ENCODE measurements at regions not wholly inside any gene's neighbourhood (a gene's known extent, or its start where the extent isn't known, plus 50 kb on each side); places are given as distances from the start of the nearest gene placed in this dataset.

DNA sequence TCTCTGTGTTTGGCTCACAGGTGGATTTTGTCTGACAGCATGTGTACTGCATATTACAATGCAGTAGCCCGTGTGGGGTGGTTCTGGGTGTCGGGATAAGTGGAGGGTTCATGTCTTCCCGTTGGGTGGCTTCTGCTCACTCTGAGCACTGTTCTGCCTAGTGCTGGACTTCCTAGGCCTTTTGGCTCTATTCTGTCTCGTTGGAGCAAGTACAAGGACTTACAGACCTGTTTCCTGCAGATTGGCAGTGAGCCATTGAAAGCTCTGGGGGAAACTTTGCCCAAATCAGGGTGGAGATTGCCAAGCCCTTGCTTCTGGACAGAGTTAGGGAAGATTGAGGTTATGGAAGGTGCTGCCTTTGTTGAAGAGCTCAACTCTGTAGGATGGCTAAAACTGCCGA lies 91.1 kb upstream of the SLC4A4 start:
- ATAC-seq: no peak
- TF ChIP-seq ZFP3 (CRISPR knock-in tag; IDR thresholded peaks at IDR 0.05): no peak
- TF ChIP-seq, protein P1, sequence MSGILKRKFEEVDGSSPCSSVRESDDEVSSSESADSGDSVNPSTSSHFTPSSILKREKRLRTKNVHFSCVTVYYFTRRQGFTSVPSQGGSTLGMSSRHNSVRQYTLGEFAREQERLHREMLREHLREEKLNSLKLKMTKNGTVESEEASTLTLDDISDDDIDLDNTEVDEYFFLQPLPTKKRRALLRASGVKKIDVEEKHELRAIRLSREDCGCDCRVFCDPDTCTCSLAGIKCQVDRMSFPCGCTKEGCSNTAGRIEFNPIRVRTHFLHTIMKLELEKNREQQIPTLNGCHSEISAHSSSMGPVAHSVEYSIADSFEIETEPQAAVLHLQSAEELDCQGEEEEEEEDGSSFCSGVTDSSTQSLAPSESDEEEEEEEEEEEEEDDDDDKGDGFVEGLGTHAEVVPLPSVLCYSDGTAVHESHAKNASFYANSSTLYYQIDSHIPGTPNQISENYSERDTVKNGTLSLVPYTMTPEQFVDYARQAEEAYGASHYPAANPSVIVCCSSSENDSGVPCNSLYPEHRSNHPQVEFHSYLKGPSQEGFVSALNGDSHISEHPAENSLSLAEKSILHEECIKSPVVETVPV (CRISPR knock-in tag; IDR thresholded peaks at IDR 0.05): no peak

DNA sequence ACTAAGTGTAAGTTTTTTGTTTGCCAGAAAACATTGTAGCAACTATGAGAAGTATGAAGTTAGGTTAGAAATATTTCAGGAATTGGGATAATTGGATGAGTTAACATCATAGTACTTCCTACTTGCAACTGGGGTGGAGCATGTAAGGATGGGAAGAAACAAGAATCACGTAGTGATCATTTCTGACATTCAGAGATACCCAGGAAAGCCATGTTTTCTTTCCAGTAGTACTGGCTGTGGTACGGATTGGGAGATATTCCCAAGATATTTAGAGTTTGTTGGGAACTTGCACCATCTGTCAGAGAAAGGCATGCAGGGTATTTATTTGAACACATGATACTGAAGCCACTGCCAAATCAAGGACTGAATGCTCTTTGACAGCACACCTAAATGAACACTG lies 87.6 kb upstream of the SLC4A4 start:
- TF ChIP-seq, protein P2, sequence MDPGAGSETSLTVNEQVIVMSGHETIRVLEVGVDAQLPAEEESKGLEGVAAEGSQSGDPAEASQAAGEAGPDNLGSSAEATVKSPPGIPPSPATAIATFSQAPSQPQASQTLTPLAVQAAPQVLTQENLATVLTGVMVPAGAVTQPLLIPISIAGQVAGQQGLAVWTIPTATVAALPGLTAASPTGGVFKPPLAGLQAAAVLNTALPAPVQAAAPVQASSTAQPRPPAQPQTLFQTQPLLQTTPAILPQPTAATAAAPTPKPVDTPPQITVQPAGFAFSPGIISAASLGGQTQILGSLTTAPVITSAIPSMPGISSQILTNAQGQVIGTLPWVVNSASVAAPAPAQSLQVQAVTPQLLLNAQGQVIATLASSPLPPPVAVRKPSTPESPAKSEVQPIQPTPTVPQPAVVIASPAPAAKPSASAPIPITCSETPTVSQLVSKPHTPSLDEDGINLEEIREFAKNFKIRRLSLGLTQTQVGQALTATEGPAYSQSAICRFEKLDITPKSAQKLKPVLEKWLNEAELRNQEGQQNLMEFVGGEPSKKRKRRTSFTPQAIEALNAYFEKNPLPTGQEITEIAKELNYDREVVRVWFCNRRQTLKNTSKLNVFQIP (CRISPR knock-in tag; IDR thresholded peaks at IDR 0.05; ENCODE audit: borderline replicate concordance, low read depth): no peak
- TF ChIP-seq OSR1 (CRISPR knock-in tag; IDR thresholded peaks at IDR 0.05) (no peak), TCF4 (CRISPR knock-in tag; IDR thresholded peaks at IDR 0.05; ENCODE audit: borderline replicate concordance) (no peak), ZNF565 (CRISPR knock-in tag; conservative IDR thresholded peaks at IDR 0.05; ENCODE audit: low read depth) (no peak), RARB (CRISPR knock-in tag; IDR thresholded peaks at IDR 0.05) (no peak), ZFP30 (CRISPR knock-in tag; IDR thresholded peaks at IDR 0.05) (no peak), CSDC2 (CRISPR knock-in tag; IDR thresholded peaks at IDR 0.05) (no peak), ZNF8 (CRISPR knock-in tag; IDR thresholded peaks at IDR 0.05) (no peak), BACH2 (CRISPR knock-in tag; IDR thresholded peaks at IDR 0.05; ENCODE audit: borderline replicate concordance) (no peak), GLIS3 (CRISPR knock-in tag; IDR thresholded peaks at IDR 0.05) (no peak), ZNF70 (CRISPR knock-in tag; IDR thresholded peaks at IDR 0.05) (no peak), TOX (CRISPR knock-in tag; IDR thresholded peaks at IDR 0.05; ENCODE audit: borderline replicate concordance) (no peak), PPARA (CRISPR knock-in tag; IDR thresholded peaks at IDR 0.05; ENCODE audit: borderline replicate concordance) (no peak)
- TF ChIP-seq, protein P3, sequence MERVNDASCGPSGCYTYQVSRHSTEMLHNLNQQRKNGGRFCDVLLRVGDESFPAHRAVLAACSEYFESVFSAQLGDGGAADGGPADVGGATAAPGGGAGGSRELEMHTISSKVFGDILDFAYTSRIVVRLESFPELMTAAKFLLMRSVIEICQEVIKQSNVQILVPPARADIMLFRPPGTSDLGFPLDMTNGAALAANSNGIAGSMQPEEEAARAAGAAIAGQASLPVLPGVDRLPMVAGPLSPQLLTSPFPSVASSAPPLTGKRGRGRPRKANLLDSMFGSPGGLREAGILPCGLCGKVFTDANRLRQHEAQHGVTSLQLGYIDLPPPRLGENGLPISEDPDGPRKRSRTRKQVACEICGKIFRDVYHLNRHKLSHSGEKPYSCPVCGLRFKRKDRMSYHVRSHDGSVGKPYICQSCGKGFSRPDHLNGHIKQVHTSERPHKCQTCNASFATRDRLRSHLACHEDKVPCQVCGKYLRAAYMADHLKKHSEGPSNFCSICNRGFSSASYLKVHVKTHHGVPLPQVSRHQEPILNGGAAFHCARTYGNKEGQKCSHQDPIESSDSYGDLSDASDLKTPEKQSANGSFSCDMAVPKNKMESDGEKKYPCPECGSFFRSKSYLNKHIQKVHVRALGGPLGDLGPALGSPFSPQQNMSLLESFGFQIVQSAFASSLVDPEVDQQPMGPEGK (CRISPR knock-in tag; IDR thresholded peaks at IDR 0.05; ENCODE audit: borderline replicate concordance): no peak
- TF ChIP-seq, protein P4, sequence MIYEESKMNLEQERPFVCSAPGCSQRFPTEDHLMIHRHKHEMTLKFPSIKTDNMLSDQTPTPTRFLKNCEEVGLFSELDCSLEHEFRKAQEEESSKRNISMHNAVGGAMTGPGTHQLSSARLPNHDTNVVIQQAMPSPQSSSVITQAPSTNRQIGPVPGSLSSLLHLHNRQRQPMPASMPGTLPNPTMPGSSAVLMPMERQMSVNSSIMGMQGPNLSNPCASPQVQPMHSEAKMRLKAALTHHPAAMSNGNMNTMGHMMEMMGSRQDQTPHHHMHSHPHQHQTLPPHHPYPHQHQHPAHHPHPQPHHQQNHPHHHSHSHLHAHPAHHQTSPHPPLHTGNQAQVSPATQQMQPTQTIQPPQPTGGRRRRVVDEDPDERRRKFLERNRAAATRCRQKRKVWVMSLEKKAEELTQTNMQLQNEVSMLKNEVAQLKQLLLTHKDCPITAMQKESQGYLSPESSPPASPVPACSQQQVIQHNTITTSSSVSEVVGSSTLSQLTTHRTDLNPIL (CRISPR knock-in tag; IDR thresholded peaks at IDR 0.05; ENCODE audit: low read depth): no peak
- ATAC-seq: no peak

DNA sequence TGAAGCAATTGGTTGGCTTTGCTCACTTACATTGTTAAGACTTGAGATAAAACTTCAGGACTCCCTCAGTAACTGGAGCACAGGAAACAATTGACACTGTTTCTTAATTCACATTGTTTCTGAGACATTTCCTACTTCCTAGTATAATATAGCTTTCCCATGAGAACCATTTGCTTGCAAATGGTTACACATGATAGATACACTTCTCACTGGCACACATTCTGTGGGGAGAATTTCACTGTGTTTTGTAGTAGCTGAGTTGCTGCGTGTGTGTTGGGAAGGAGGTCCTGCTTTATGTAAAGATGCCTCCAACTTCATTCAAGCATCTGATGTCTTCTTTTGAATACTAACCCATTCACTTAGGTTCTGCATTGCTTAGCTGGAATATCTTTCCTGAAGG lies 85.3 kb upstream of the SLC4A4 start:
- ATAC-seq: no peak
- TF ChIP-seq, protein P1 (CRISPR knock-in tag; IDR thresholded peaks at IDR 0.05): no peak
- TF ChIP-seq OSR1 (CRISPR knock-in tag; IDR thresholded peaks at IDR 0.05) (no peak), TCF4 (CRISPR knock-in tag; IDR thresholded peaks at IDR 0.05; ENCODE audit: borderline replicate concordance) (no peak), ZNF8 (CRISPR knock-in tag; IDR thresholded peaks at IDR 0.05) (no peak), ESRRG (CRISPR knock-in tag; IDR thresholded peaks at IDR 0.05) (no peak)

DNA sequence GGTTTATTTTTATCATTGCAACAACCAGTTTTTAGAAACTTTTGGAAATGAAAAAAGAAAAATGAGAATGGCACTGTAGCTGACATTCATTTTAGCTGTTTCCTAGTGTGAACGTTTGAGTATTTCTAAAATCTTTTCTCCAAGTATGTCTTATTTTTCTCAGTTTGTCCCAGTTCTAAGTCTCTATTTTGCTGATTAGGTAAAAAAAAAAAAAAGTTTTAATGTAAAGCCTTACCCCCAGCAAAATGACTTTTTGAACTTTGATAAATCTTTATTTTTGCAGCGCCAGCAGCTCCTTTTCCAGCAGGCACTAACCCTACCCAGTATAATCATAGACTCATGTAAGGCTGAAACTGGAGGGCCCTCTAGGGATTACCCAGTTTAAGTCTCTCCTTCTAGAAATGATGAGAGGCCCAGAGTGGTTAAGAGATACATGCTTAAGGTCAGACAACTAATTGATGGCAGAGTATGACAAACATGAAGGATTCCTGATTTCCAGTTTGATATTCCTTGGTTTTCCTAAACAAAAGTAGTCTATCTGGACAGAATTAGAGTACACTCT lies 84.3 kb upstream of the SLC4A4 start:
- no peak for ATAC-seq
- TF ChIP-seq BACH2 (CRISPR knock-in tag; IDR thresholded peaks at IDR 0.05; ENCODE audit: borderline replicate concordance): no peak
- TF ChIP-seq ZNF565 (CRISPR knock-in tag; conservative IDR thresholded peaks at IDR 0.05; ENCODE audit: low read depth): no peak
- TF ChIP-seq ZFP30 (CRISPR knock-in tag; IDR thresholded peaks at IDR 0.05): no peak
- no peak for TF ChIP-seq OSR1 (CRISPR knock-in tag; IDR thresholded peaks at IDR 0.05)

DNA sequence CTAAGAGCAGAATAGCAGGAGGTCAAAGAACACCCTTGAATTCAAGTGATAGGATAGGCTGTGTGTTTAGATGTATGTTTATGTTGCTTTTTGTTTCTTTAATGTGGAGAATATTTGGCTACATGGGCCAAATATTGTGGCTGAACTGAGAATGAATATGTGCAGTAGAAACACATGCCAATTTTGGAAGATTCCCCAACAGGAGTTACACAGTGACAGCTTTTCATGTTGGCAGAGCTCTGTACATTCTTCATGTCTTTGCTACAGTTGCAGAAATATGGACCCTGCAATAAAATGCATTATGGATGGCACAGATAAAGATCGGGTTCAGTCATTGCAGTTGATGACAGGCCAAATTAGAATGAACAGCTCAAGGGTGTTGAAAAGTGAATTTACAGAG lies 82.8 kb upstream of the SLC4A4 start:
- no peak for ATAC-seq
- TF ChIP-seq ZNF565 (CRISPR knock-in tag; conservative IDR thresholded peaks at IDR 0.05; ENCODE audit: low read depth) (no peak), ARNTL (CRISPR knock-in tag; IDR thresholded peaks at IDR 0.05; ENCODE audit: borderline replicate concordance, low read depth) (no peak), OSR1 (CRISPR knock-in tag; IDR thresholded peaks at IDR 0.05) (no peak), GLIS3 (CRISPR knock-in tag; IDR thresholded peaks at IDR 0.05) (no peak), ESRRG (CRISPR knock-in tag; IDR thresholded peaks at IDR 0.05) (no peak), ZFP3 (CRISPR knock-in tag; IDR thresholded peaks at IDR 0.05) (no peak)
- TF ChIP-seq, protein P5, sequence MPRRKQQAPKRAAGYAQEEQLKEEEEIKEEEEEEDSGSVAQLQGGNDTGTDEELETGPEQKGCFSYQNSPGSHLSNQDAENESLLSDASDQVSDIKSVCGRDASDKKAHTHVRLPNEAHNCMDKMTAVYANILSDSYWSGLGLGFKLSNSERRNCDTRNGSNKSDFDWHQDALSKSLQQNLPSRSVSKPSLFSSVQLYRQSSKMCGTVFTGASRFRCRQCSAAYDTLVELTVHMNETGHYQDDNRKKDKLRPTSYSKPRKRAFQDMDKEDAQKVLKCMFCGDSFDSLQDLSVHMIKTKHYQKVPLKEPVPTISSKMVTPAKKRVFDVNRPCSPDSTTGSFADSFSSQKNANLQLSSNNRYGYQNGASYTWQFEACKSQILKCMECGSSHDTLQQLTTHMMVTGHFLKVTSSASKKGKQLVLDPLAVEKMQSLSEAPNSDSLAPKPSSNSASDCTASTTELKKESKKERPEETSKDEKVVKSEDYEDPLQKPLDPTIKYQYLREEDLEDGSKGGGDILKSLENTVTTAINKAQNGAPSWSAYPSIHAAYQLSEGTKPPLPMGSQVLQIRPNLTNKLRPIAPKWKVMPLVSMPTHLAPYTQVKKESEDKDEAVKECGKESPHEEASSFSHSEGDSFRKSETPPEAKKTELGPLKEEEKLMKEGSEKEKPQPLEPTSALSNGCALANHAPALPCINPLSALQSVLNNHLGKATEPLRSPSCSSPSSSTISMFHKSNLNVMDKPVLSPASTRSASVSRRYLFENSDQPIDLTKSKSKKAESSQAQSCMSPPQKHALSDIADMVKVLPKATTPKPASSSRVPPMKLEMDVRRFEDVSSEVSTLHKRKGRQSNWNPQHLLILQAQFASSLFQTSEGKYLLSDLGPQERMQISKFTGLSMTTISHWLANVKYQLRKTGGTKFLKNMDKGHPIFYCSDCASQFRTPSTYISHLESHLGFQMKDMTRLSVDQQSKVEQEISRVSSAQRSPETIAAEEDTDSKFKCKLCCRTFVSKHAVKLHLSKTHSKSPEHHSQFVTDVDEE (CRISPR knock-in tag; IDR thresholded peaks at IDR 0.05): no peak
- TF ChIP-seq, protein P4 (CRISPR knock-in tag; IDR thresholded peaks at IDR 0.05; ENCODE audit: low read depth): no peak

All from SK-N-SH treated with all-trans-retinoic acid at 6 μM for 48 hours (cell line).